Stimulated activated CD8-positive, alpha-beta memory T cell treated with anti-CD3 and anti-CD28 coated beads, Interleukin-7, amount 100 ng/mL, for 1 hour (primary cell): ENCODE measurements at regions not wholly inside any gene's neighbourhood (a gene's known extent, or its start where the extent isn't known, plus 50 kb on each side); places are given as distances from the start of the nearest gene placed in this dataset.
"Not testable (repeated sequence)": the region's sequence is repeated elsewhere in the genome, so short reads cannot be mapped to it uniquely, and the experiment has no call there.

Experiments used
- DNase-seq, 2 donors: peaks; one replicate each; pipeline ENCODE4 v3.0.0-alpha.2; 2020; ENCODE audit warnings: low read depth in 2 of 2

DNA sequence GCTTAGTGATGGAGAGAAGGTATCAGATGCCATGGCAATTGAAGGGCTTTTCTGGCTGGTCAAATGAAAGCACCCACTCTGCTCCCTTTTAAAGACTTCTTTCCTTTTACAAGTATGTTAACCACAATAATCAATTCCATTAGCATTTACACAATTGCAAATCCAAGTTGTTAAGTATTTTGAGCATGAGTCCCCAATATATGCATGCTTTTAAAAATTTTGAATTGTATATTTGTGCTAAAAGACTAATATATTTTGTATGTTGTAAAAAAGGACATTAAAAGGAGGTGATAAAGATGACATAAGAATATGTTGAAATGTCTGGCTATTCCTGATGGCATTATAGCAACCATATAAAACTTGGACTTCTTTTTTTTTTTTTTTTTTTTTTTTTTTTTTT, 639.9 kb upstream of the CPEB2 start:
- no peak for DNase-seq

GRCh38 chr4:14364953-14365536, 637.2 kb upstream of the CPEB2 start:
- DNase-seq: no peak

DNA sequence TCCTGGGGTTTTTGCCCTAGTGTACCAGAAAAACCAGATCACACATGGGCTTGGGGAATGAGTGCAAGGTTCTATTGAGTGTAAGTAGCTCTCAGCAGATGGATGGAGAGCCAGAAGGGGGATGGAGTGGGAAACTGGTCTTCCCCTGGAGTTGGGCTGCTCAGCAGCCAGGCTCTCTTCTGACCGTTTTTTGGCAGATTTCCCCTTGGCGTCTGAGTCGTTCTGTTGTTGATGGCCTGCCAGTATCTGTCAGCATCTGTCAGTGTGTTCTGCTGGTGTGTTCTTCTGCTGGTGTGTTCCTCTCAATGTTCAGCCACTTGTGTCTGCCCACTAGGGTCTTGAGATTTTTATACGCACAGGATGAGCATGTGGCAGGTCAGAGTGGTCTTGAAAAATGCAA, 633.9 kb upstream of the CPEB2 start:
- DNase-seq: no peak

GRCh38 chr4:14371131-14371530, 631.1 kb upstream of the CPEB2 start:
- no peak for DNase-seq

DNA sequence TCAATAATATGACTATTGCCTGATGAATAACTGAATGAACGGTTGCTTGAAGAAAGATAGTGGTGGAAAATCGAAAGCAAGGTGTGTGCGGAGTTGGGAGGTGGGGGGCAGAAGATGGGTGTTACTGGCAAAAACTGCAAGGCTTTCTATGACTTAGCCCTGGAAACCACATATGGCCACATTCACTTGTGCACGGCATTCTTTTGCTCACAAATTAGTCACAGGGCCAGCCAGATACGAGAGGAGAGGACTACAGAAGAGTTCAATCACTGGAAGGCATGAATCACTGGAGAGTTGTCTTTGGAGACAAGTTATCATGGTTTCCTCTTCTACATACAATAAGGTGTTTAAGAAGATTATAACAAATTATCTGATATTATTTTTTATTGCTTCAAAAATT, 626.5 kb upstream of the CPEB2 start:
- DNase-seq: no peak

DNA sequence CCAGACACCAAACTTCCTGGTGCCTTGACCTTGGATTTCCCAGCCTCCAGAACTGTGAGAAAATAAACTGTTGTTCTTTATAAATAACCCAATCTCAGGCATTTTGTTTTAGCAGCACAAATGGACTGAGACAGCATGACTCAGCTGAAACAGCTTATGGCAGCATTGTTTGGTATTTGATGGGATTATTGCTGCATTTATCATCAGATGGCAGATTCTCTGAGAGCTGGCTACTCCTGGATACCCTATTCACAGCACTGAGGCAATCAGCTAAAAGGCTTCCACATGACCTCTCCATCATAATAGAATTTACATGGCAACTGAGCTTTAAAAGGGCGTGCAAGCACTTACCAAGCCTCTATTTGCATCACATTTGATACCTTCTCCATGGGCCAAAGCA, 623.1 kb upstream of the CPEB2 start:
- DNase-seq: no peak

- DNase-seq: no peak
These were observed 618.6 kb upstream of the CPEB2 start for GRCh38 chr4:14383652-14384051.

GRCh38 chr4:14384824-14385223, 617.5 kb upstream of the CPEB2 start:
- DNase-seq: no peak

DNA sequence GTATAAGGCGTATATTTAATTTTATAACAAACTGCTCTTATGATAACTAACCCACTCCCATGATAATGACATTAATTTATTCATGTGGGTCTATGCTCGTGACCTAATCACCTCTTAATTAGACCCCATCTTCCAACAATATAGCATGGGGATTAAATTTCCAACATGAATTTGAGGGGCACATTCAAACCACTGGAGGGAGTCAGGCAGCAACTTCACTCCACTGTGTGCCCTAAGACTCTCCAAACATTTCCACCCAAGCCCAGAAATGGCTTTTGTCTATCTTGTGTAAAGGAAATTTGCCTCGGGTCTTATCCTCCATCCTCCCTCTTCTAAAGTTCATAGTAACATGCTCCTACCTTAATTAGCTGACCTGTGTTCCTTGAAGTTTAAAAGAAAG, 616.1 kb upstream of the CPEB2 start:
- DNase-seq: no peak

GRCh38 chr4:14387647-14388046, 614.6 kb upstream of the CPEB2 start:
- DNase-seq: no peak

DNA sequence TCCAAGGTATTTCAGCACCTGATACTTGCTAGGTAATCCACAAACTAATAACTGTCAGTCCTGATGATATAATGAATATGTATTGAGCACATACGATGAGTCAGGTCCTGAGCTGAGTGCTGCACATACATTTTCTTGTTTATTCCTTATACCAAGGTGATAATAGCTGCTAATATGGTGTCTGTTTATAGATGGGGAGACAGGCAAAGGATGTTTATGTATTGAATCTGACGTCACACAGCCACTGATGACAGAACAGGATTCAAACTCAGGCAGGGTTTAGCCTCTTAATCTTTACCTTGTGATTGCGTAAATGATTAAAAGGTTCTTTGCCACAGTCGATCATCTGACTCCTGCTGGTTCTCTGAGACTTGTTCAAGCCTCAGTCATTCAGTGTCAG, 609.9 kb upstream of the CPEB2 start:
- DNase-seq: no peak

GRCh38 chr4:14396183-14396582, 606.1 kb upstream of the CPEB2 start:
- DNase-seq: no peak

GRCh38 chr4:14399848-14400247, 602.4 kb upstream of the CPEB2 start:
- no peak for DNase-seq

- no peak for DNase-seq
These were observed 602.0 kb upstream of the CPEB2 start for GRCh38 chr4:14400307-14400706.

DNA sequence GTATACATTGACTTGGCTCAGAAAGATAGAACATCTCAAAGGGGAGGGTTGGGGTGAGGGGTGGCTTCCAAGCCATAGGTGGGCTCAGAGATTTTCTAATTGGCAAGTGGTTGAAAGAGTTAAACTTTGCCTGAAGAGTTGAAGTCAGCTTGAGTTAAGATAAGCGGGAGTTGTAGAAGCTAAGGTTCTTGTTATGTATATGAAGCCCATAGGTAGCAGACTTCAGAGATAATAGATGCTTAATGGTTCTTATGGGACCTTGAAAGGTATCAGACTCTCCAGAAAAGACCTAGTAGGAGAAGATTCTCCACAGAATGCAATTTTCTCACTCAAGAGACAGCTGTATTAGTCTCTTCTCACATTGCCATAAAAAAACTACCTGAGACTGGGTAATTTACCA, 599.1 kb upstream of the CPEB2 start:
- no peak for DNase-seq

DNA sequence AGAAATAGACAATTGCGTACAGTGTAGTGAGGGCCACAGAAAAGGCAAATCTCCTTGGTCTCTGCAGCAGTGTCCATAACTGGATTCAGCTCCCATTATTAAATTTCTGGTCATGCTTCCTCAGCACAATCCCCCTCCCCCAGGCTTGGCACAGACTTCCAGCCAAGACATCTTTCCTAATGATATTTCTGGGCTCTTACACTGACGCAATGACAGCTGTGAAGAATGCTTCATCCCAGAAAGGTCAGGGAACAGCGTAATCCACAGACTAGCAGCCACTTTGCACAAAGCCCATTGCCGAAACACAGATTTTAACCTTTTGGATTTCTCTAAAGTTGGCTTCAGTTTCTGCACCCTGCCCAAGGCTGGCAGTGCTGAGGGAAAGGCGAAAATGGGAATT, 597.6 kb upstream of the CPEB2 start:
- no peak for DNase-seq

- no peak for DNase-seq
These were observed 591.8 kb upstream of the CPEB2 start for GRCh38 chr4:14410516-14410915.

DNA sequence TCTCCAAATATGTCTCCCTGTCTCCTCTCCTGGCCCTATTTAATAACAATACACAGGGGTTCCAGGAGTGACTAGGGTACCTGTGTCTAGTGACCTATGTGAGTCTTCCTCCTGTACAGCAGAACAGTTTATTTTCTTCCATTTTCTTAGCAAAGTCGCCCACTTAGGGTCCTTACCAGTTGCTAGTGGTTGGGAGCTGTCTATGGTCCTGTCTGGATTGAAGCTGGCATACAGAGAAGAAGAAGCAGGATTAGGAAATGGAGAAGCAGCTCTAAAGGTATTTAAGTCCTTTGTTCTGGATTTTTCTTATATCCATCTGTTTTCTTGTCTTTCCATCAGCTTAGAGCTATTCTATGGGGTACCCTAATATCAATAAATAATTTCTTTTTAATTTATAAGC, 587.1 kb upstream of the CPEB2 start:
- DNase-seq: no peak

- no peak for DNase-seq
These were observed 582.8 kb upstream of the CPEB2 start for GRCh38 chr4:14419516-14419915.

GRCh38 chr4:14426297-14426696, 576.0 kb upstream of the CPEB2 start:
- not testable (repeated sequence) for DNase-seq

GRCh38 chr4:14428125-14428524, 574.2 kb upstream of the CPEB2 start:
- no peak for DNase-seq

DNA sequence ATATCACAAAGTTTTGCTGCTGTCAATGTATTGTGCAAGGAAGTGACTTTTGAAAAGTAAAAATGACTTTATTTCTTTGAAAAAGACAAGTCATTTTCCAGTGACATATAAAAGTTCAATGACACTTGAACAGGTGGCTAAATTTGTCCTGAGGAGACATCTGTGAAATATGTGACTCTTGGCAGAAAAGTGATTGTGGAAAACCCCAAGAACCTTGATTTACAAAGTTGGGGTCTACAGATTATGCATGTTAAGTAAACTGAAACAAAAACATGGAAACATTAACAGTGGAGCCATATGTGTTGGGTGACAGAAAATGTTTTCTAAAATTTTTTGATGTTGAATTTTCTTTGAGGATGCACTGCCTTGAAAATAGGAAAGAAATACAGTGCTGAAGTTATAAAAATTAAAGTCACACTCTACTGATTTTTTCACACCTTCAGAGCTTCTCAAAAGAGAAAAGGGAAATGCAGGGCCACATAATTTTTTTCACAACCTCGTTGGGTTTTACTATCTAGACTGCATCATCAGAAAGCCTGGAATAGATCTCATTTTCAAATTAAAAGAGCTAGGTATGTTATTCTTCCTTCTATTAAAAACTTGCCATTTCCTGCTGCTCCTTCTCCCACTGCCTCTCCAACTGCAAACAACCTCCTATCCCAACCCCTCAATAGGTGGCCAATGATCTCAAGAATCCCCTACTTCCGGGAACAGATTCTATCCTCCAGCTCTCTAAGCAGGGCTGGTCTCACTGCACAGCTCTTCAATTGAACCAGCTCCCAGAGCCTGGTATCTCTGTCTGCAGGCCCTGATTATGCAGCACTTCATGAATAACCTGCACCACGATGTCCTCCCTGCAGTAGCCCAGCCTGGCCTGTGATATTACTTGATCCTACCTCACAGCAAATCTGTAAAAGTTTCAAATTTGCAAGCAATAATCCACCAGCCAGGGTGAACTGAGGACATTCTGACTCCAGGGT, 570.8 kb upstream of the CPEB2 start:
- no peak for DNase-seq

- no peak for DNase-seq
These were observed 567.8 kb upstream of the CPEB2 start for GRCh38 chr4:14434483-14434882.
